GM19463 (cell line): ENCODE measurements at regions not wholly inside any gene's neighbourhood (a gene's known extent, or its start where the extent isn't known, plus 50 kb on each side); places are given as distances from the start of the nearest gene placed in this dataset.
"Not testable (repeated sequence)": the region's sequence is repeated elsewhere in the genome, so short reads cannot be mapped to it uniquely, and the experiment has no call there.

Experiments used
- ATAC-seq: cut with Tn5 transposase; IDR thresholded peaks from one replicate; pipeline ENCODE4 v1.9.1; 2021; ENCODE audit warnings: mild to moderate bottlenecking, moderate library complexity; ENCODE audit not compliant: unreplicated experiment

- no peak for ATAC-seq
Observed at GRCh38 chr5:7269591-7270274, 126.2 kb upstream of the ADCY2 start.

- ATAC-seq = no peak
Observed at GRCh38 chr5:7271435-7272084, 124.4 kb upstream of the ADCY2 start.

- no peak for ATAC-seq
Observed at GRCh38 chr5:7272408-7272965, 123.5 kb upstream of the ADCY2 start.

GRCh38 chr5:7274203-7274602, 121.7 kb upstream of the ADCY2 start:
- no peak for ATAC-seq

GRCh38 chr5:7289634-7290033, 106.3 kb upstream of the ADCY2 start:
- not testable (repeated sequence) for ATAC-seq

- ATAC-seq = not testable (repeated sequence)
Observed at GRCh38 chr5:7297821-7298220, 98.1 kb upstream of the ADCY2 start.

GRCh38 chr5:7299731-7300130, 96.2 kb upstream of the ADCY2 start:
- not testable (repeated sequence) for ATAC-seq

- ATAC-seq = not testable (repeated sequence)
Observed at GRCh38 chr5:7305000-7305674, 90.8 kb upstream of the ADCY2 start.

- not testable (repeated sequence) for ATAC-seq
Observed at GRCh38 chr5:7306556-7306955, 89.4 kb upstream of the ADCY2 start.

- not testable (repeated sequence) for ATAC-seq
Observed at GRCh38 chr5:7307709-7308108, 88.2 kb upstream of the ADCY2 start.

- not testable (repeated sequence) for ATAC-seq
Observed at GRCh38 chr5:7309715-7310114, 86.2 kb upstream of the ADCY2 start.

- ATAC-seq = not testable (repeated sequence)
Observed at GRCh38 chr5:7310656-7311055, 85.3 kb upstream of the ADCY2 start.

GRCh38 chr5:7315118-7315517, 80.8 kb upstream of the ADCY2 start:
- no peak for ATAC-seq

GRCh38 chr5:7317751-7318150, 78.2 kb upstream of the ADCY2 start:
- no peak for ATAC-seq

GRCh38 chr5:7320701-7321301, 75.1 kb upstream of the ADCY2 start:
- ATAC-seq = no peak

- no peak for ATAC-seq
Observed at GRCh38 chr5:7321724-7322123, 74.2 kb upstream of the ADCY2 start.

GRCh38 chr5:7324919-7325318, 71.0 kb upstream of the ADCY2 start:
- ATAC-seq = no peak

GRCh38 chr5:7325975-7326913, 69.7 kb upstream of the ADCY2 start:
- ATAC-seq = no peak

GRCh38 chr5:7329141-7329540, 66.8 kb upstream of the ADCY2 start:
- ATAC-seq = no peak

GRCh38 chr5:7329712-7330111, 66.2 kb upstream of the ADCY2 start:
- no peak for ATAC-seq
